Brain microvascular endothelial cell (primary cell): ENCODE measurements at regions not wholly inside any gene's neighbourhood (a gene's known extent, or its start where the extent isn't known, plus 50 kb on each side); places are given as distances from the start of the nearest gene placed in this dataset.

ENCODE experiments used
- DNase-seq: peaks from one replicate; pipeline ENCODE4 v3.0.0-alpha.2; 2020
- H3K27ac ChIP-seq: fragments of 250-450 bp; sonication (Bioruptor Pico); 2 replicates; pipeline ENCODE4 v1.5.1; 2020; ENCODE audit warnings: mild to moderate bottlenecking, moderate library complexity
- H3K27me3 ChIP-seq: fragments of 250-450 bp; sonication (Bioruptor Pico); replicated peaks from 2 replicates; pipeline ENCODE4 v1.5.1; 2020; ENCODE audit warnings: mild to moderate bottlenecking
- H3K36me3 ChIP-seq: fragments of 250-450 bp; sonication (Bioruptor Pico); replicated peaks from 2 replicates; pipeline ENCODE4 v1.5.1; 2020; ENCODE audit warnings: mild to moderate bottlenecking
- H3K4me3 ChIP-seq: 2 replicates; pipeline ENCODE4 v1.5.1; 2011; ENCODE audit warnings: low read depth, mild to moderate bottlenecking, control low read depth, low read length, moderate library complexity
- CTCF ChIP-seq: IDR thresholded peaks from 2 replicates; pipeline ENCODE4 v1.5.1; 2011; ENCODE audit warnings: low read depth, mild to moderate bottlenecking, moderate library complexity, low read length, control low read depth, inconsistent platforms; ENCODE audit errors: missing control alignments
- in situ Hi-C: cut with HindIII; loops from 2 replicates; pipeline ENCODE4 v1.10.0; 2017; ENCODE audit warnings: low sequenced_read_pairs, low pct_ligation_motif_present

GRCh38 chr3:194019398-194020165 lies 116.4 kb upstream of the HES1 start:
- in situ Hi-C loops, result no loop called here
- Histone ChIP-seq H3K36me3 (no peaks in the 10 kb centered on the region), H3K4me3 (no peak overlapping the region), H3K27ac (no peak overlapping the region), H3K27me3 (peaks cover 57% of the 10 kb centered on the region)
- TF ChIP-seq CTCF, result no peak
- DNase-seq, result no peak

- Histone ChIP-seq H3K27me3 (peaks cover 49% of the 10 kb centered on the region), H3K36me3 (no peaks in the 10 kb centered on the region), H3K4me3 (no peak overlapping the region), H3K27ac (no peak overlapping the region)
- TF ChIP-seq CTCF, result no peak
- no peak for DNase-seq
- in situ Hi-C loops, result no loop called here
These were observed 113.9 kb upstream of the HES1 start for GRCh38 chr3:194022052-194022451.

GRCh38 chr3:194022816-194023215 lies 113.1 kb upstream of the HES1 start:
- DNase-seq, result no peak
- Histone ChIP-seq H3K4me3 (no peak overlapping the region), H3K27me3 (peaks cover 46% of the 10 kb centered on the region)

DNA sequence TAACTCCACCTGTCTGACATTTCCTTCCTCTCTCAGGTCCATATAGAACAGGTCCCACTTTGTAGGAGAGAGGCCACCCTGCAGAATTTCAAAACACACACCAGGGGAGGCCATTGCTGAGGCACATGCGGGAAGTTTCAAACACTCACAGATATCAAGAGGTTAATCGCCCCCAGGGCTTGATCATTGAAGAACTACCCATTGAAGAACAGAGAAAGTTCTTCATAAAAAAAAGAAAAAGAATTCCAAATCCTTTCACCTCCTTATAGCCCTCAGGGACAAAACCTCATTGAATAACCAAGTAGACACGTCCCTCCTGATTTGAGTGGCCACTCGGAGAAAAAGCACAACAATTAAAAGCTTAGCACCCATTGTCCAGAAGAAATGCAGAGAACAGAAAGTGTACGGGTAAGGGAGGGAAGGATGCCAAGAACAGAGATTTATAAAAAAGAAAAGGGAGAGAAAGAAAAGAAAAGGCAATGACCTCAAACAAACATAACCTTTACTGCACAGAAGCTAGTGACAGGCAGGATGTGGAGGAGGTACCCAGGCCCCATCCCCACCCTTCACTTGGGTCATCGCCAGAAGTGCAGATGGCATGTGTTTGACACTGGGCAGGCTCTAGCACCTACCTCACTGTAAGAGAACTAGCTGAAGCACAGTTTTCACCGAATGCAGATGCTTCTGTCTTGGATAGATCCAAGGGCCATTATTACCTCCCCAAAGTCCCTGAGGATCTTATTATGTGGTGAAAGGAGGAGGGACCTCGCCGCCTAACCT lies 112.3 kb upstream of the HES1 start:
- in situ Hi-C loops, result no loop called here
- Histone ChIP-seq H3K36me3 (no peaks in the 10 kb centered on the region), H3K4me3 (no peak overlapping the region), H3K27me3 (peaks cover 41% of the 10 kb centered on the region), H3K27ac (no peak overlapping the region)
- TF ChIP-seq CTCF, result no peak
- no peak for DNase-seq

More at GRCh38 chr3:194022816-194023215, 113.1 kb upstream of the HES1 start:
- no peak for TF ChIP-seq CTCF
- in situ Hi-C loops, result no loop called here
- no peak overlapping the region for H3K27ac ChIP-seq
- H3K36me3 ChIP-seq, result no peaks in the 10 kb centered on the region

DNA sequence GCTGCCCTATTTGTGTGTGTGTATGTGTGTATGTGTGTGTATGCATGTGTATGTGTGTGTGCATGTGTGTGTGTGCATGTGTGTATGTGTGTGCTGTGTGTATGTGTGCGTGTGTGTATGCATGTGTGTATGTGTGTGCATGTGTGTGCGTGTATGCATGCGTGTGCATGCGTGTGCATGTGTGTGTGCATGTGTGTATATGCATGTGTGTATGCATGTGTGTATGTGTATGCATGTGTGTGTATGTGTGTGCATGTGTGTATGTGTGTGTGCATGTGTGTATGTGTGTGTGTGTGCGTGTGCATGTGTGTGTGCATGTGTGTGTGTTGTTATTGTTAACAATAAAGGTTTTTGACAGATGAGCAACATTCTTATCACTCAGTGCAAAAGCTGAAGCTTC lies 110.8 kb upstream of the HES1 start:
- Histone ChIP-seq H3K27ac (no peak overlapping the region), H3K36me3 (no peaks in the 10 kb centered on the region), H3K4me3 (no peak overlapping the region), H3K27me3 (peaks cover 35% of the 10 kb centered on the region)
- TF ChIP-seq CTCF, result no peak
- no peak for DNase-seq
- in situ Hi-C loops, result no loop called here
